ENCODE measurements at regions not wholly inside any gene's neighbourhood (a gene's known extent, or its start where the extent isn't known, plus 50 kb on each side); places are given as distances from the start of the nearest gene placed in this dataset.

DNA sequence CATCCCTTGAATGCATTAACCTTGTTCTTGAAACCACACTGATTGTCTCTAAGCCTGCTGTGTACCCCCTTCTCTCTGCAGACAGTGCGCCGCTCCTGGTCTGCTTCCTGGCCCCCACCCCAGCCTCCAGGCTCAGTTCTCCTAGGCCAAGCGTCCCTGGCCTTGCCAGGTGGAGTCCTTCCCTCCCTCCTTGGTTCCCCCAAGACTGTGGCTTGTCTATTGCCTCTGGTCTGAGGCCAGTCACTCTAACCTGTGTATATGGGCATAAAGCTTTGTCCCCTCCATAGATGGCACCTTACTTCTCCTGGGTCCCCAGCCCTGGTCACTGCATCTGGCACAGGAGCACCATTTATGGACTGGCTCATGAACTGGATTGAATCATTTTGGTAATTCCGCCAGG, 133.5 kb upstream of the EEPD1 start:
- no peak for ATAC-seq

DNA sequence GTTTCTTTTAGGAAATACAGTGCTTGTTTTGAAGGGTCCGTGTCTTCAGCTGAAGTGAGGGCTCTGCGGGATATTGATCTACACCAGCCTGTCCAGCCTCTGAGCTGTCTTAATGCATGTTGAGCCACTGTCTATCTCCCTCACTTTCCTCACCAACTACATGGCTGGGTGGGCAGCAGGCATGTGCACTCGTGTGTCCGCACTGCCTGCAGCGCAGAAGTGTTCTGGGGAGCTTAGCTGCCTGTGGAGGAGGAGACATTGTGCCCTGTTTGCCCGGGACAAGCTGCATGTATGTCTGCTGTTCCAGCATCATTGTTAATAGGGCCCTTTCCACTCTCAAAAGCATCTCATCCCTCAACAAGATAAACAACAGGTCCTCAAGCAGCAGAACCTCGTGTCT, 133.1 kb upstream of the EEPD1 start:
- no peak for ATAC-seq
- intact Hi-C loops (cut with DNase I, micrococcal nuclease): no loop called here
- no peak for DNase-seq

More for the DNA sequence above, 133.5 kb upstream of the EEPD1 start:
- DNase-seq: no peak
- intact Hi-C loops (cut with DNase I, micrococcal nuclease): no loop called here

GRCh38 chr7:36021367-36021766, 131.7 kb upstream of the EEPD1 start:
- intact Hi-C loops (cut with DNase I, micrococcal nuclease): no loop called here
- ATAC-seq: no peak

DNA sequence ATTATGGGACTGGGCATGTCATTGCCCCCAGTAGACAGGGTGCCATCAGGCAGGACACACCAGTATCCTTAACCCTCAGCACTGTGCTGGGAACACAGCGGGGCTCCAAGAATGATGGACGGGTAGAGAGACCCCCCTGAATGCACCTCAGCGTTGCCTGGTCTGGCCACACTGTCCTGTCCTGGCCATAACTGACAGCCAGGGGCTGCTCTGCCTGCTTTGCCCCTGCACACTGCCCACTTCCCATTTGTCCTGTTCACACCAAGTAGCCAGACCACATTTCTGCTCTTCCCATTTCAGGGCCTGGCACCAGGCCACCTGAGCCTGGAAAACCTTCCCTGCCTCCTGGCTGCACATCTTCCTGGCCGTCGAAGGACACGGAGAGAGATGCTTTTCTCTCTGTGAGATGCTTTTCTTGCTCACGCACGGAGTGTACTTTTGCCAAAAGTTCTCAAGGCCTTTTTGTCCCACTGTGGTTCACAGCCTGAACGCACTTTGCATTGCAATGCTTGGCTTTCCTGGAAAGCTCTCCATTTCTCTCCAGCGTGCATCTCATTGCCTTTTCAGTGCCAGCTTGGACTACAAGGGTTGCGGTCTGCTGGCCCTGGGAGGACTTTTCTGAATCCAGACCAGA, 131.0 kb upstream of the EEPD1 start:
- intact Hi-C loops (cut with DNase I, micrococcal nuclease): no loop called here
- DNase-seq (no peak), ATAC-seq (no peak)

More at GRCh38 chr7:36021367-36021766, 131.7 kb upstream of the EEPD1 start:
- DNase-seq: no peak

DNA sequence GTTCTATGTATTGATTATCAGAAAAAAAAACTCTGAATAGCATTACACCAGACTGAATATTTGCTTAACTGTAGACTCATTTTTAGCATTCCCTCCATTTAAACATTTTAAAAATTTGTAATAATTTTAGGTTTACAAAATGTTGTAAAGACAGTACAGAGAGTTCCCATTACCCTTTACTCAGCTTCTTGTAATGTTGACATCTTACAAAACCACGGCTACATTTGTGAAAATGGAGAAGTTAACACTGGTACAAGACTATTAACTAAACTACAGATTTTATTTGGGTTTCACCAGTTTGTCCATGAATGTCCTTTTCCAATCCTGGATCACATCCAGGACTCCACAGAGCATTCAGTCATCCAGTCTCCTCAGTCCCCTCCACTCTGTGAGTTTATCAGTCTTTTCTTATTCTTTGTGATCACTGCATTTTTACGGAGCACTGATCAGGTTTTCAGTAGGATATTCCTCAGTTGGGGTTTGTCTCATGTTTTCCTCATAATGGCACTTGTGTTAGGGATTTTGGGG, 130.0 kb upstream of the EEPD1 start:
- ATAC-seq (no peak), DNase-seq (no peak)
- intact Hi-C loops (cut with DNase I, micrococcal nuclease): no loop called here

DNA sequence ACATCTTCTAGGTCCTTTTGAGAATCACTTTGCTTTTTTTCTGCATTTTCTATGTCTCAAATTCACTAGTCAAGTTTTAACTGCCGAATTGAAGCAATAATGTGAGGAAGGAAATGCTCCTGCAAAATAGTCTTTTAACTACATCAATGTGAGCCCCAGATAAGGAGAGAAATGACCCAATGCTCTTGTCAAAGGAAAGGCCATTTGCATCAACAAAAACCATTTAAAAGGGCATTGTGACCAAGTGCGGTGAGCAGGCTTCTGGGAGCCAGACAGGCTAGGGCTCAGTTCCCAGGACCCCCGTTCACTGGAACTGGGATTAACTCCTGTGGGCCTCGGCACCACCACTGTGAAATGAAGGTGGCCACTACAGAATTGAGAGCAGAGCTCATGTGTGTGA, 127.9 kb upstream of the EEPD1 start:
- intact Hi-C loops (cut with DNase I, micrococcal nuclease): no loop called here
- DNase-seq (no peak), ATAC-seq (no peak)

GRCh38 chr7:36029311-36029710, 123.7 kb upstream of the EEPD1 start:
- no peak for DNase-seq
- no peak for ATAC-seq
- intact Hi-C loops (cut with DNase I, micrococcal nuclease): no loop called here

GRCh38 chr7:36029853-36030515, 123.1 kb upstream of the EEPD1 start:
- ATAC-seq (no peak), DNase-seq (no peak)
- intact Hi-C loops (cut with DNase I, micrococcal nuclease): no loop called here

DNA sequence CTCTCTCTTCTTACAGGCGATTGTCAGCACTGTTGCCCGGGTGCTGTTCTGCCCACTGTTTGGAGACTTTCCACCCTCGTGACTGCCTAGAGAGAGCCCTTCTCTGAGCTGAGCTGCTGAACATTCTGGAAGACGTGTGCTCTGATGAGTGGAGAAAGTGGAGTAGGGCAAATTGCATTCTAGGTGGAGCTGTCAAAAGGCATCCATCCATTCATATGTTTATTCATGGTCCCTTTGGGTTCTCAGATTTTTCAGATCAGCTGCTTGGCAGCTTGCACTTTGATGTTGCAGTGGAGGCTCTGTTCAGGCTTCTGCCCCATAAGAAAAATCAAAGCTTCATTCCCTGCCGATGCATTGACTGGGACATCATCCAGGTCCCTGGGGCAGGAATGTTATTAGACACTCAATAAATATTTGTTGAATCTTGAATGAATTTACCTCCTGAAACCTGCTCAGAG, 120.7 kb upstream of the EEPD1 start:
- no peak for ATAC-seq
- intact Hi-C loops (cut with DNase I, micrococcal nuclease): no loop called here
- no peak for DNase-seq

DNA sequence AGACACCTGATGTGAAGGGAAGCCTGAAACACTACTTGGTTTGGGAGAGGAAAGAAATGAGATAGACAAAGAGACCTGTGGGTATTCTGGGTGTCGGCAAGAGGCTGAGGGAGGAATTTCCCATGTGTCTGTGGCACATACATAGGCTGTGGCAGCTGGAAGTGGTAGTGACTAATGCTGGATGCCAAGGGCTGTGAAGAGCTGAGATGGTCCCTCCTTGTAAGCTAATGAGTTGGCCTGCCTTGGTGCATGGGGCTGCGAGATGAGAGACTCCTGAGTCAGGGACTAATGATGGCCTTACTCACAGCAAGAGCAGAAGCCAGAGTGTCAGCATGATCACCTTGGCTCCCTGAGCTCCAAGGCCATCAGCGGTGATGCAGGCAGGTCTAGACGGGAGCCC, 119.0 kb upstream of the EEPD1 start:
- intact Hi-C loops (cut with DNase I, micrococcal nuclease): no loop called here
- DNase-seq (no peak), ATAC-seq (no peak)

- DNase-seq: no peak
- intact Hi-C loops (cut with DNase I, micrococcal nuclease): no loop called here
- ATAC-seq: no peak
Observed at GRCh38 chr7:36035186-36035585, 117.9 kb upstream of the EEPD1 start.

GRCh38 chr7:36036590-36036989, 116.5 kb upstream of the EEPD1 start:
- intact Hi-C loops (cut with DNase I, micrococcal nuclease): no loop called here
- DNase-seq (no peak), ATAC-seq (peak; percentile 25)

DNA sequence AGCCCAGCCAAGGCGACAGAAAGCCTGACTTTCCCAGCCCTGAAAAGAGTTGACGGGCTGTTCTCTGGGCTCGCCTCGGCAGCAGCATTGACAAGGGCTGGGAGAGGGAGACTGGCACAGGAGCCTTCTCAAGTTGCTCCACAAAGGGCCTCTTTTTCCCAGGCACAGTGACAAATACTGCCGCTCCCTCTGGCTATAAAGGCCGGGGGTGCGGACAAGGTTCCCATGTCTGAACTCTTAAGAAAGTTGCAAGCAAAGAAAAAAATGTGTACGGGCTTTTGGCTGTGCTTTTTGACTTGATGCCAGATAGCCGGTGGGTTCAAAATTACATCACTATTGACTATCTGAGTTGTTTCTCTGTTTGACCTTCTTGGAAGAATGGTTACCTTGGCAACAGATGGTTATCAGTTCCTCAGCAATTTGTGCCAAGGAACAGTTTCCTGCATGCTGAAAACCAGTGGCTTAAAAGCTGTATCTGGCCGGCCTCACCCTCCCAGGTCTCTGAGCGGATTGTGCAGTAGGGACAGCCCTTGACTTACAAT, 115.9 kb upstream of the EEPD1 start:
- DNase-seq (peak in 1 of 2 donors; percentile 27), ATAC-seq (peak; percentile 86)
- intact Hi-C loops (cut with DNase I, micrococcal nuclease): no loop called here

- intact Hi-C loops (cut with DNase I, micrococcal nuclease): no loop called here
- ATAC-seq: no peak
- no peak for DNase-seq
Observed at GRCh38 chr7:36038063-36038721, 114.9 kb upstream of the EEPD1 start.

DNA sequence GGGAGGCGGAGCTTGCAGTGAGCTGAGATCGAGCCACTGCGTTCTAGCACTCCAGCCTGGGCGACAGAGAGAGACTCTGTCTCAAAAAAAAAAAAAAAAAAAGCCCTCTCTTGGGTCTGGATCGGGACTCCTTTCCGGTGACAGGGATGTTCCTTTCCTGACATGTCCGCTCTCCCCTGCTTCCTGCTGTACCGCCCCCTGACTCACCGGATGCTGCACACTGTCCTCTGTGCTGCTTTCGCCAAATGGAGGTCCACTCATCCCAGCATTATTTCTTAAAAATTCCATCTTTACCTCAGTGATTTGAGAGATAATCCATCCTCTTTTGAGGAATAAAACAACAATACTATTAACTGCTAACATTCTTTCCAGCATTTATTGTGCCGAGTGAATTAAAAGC, 113.8 kb upstream of the EEPD1 start:
- DNase-seq (no peak), ATAC-seq (no peak)
- intact Hi-C loops (cut with DNase I, micrococcal nuclease): no loop called here

DNA sequence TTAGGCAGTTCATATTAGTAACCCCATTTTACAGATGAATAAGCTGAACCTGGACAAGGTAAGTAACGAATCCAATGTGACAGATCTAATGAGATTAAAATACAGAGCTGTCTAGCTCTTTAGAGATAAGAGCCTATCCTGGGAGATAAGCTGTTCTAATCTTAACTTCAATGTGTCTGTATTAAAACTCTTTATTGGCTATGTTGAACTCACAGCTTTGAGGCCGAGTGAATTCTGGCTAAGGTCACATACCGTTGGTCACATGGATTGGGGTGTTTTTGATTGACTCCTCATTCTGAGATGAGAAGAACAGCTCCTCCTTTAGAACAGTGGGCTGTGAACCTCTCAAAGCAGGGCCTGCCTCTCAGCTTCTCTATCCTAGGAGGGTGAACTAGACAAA, 113.4 kb upstream of the EEPD1 start:
- no peak for ATAC-seq
- intact Hi-C loops (cut with DNase I, micrococcal nuclease): no loop called here

DNA sequence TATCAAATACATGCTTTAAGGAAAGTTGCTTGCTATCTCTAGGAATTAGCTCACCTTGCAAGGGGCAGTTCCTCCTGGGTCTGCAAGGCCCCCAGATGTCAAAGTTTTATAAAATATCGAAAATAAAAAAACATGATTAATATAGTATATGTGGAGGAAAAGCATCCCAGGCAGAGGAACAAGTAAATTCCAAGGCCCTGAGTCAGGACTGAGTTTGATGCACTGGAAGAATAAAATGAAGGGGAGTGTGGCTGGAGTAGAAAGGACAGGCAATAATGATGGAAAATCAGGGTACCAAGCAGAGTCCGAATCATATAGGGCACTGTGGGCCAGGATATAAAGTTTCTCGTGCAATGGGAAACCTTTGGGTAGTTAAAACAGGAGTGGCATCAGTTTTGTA, 112.4 kb upstream of the EEPD1 start:
- ATAC-seq (no peak), DNase-seq (no peak)
- intact Hi-C loops (cut with DNase I, micrococcal nuclease): no loop called here

More for the DNA sequence above, 113.4 kb upstream of the EEPD1 start:
- DNase-seq: no peak

- ATAC-seq (no peak), DNase-seq (no peak)
- intact Hi-C loops (cut with DNase I, micrococcal nuclease): no loop called here
Observed at GRCh38 chr7:36044101-36044892, 108.8 kb upstream of the EEPD1 start.

- DNase-seq (no peak), ATAC-seq (no peak)
- intact Hi-C loops (cut with DNase I, micrococcal nuclease): no loop called here
Observed at GRCh38 chr7:36045326-36045725, 107.7 kb upstream of the EEPD1 start.
